ENCODE measurements at regions not wholly inside any gene's neighbourhood (a gene's known extent, or its start where the extent isn't known, plus 50 kb on each side); places are given as distances from the start of the nearest gene placed in this dataset.

- no peak for DNase-seq (ENCODE audit: insufficient read length, low spot score, missing footprints)
- Histone ChIP-seq H3K79me2 (ENCODE audit: insufficient read depth, low read length) (no peaks in the 10 kb centered on the region), H3K4me1 (ENCODE audit: insufficient read depth, low read length) (no peaks in the 10 kb centered on the region), H3K4me2 (ENCODE audit: insufficient read depth, low read length) (peak overlapping the region; percentile 29), H3K9me3 (ENCODE audit: low read depth, low read length) (no peaks in the 10 kb centered on the region), H3K36me3 (ENCODE audit: insufficient read depth, low read length) (no peaks in the 10 kb centered on the region), H3K4me3 (ENCODE audit: insufficient read depth, low read length) (peak overlapping the region; percentile 22), H3K27ac (ENCODE audit: low read depth, low read length) (no peak overlapping the region), H2AFZ (ENCODE audit: low read length) (peak overlapping the region; percentile 80), H3K27me3 (ENCODE audit: insufficient read depth, low read length) (no peaks in the 10 kb centered on the region), H4K20me1 (ENCODE audit: insufficient read depth, low read length) (no peaks in the 10 kb centered on the region)
- TF ChIP-seq, protein P1, sequence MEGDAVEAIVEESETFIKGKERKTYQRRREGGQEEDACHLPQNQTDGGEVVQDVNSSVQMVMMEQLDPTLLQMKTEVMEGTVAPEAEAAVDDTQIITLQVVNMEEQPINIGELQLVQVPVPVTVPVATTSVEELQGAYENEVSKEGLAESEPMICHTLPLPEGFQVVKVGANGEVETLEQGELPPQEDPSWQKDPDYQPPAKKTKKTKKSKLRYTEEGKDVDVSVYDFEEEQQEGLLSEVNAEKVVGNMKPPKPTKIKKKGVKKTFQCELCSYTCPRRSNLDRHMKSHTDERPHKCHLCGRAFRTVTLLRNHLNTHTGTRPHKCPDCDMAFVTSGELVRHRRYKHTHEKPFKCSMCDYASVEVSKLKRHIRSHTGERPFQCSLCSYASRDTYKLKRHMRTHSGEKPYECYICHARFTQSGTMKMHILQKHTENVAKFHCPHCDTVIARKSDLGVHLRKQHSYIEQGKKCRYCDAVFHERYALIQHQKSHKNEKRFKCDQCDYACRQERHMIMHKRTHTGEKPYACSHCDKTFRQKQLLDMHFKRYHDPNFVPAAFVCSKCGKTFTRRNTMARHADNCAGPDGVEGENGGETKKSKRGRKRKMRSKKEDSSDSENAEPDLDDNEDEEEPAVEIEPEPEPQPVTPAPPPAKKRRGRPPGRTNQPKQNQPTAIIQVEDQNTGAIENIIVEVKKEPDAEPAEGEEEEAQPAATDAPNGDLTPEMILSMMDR (IDR thresholded peaks at IDR 0.05; ENCODE audit: extremely low read depth, low read depth, low read length), result no peak
Measured at GRCh38 chr10:44731283-44731682, 179.9 kb upstream of the TMEM72 start.

DNA sequence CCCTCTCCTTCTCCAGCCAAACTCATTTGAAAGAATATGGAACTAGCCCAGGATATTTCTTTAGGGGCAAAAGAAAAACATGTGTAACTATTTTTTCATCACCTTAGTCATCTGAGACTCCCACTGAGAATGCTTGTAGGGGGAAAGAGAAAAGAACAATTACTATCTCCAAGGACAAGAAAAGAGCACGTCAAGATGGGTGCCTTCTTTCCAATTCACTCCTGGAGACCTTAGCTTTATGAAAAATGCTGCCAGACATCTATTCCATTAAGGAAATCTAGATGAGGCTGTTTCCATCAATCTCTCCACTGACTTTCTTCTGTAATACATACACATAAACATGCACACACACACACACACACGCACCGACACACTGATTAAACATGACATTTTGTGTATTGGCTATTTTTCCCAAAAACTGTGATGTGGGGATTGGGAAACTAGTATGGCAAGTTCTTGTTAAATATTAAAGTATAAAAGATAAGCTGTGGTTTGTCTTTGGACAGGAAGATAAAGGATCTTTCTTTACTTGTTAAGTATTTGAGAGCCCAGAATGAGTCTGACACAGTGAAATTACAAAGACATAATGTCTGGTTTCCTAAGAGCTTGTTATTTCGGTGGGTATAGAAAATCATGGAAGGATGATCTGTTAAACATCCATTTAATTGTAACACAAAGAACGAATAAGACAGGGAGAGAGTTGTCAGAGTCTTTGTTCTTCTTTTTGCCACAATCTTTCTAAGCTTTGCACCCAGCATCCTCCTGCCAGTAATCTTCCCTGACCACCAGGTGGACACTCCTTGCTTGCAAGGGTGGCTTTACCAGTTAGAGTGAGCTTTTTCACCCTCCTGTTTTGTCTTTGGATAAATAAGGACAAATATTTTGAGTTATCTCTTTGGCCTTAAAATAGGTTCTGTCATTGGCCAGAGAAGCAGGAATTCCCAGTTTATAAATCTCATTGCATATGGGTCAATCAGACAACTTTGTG lies 177.3 kb upstream of the TMEM72 start:
- Histone ChIP-seq H2AFZ (ENCODE audit: low read length) (no peak overlapping the region), H3K4me1 (ENCODE audit: insufficient read depth, low read length) (no peaks in the 10 kb centered on the region), H4K20me1 (ENCODE audit: insufficient read depth, low read length) (no peaks in the 10 kb centered on the region), H3K4me2 (ENCODE audit: insufficient read depth, low read length) (no peak overlapping the region), H3K36me3 (ENCODE audit: insufficient read depth, low read length) (no peaks in the 10 kb centered on the region), H3K27ac (ENCODE audit: low read depth, low read length) (no peak overlapping the region), H3K9me3 (ENCODE audit: low read depth, low read length) (no peaks in the 10 kb centered on the region), H3K79me2 (ENCODE audit: insufficient read depth, low read length) (no peaks in the 10 kb centered on the region), H3K4me3 (ENCODE audit: insufficient read depth, low read length) (no peak overlapping the region), H3K27me3 (ENCODE audit: insufficient read depth, low read length) (no peaks in the 10 kb centered on the region)
- no peak for DNase-seq (ENCODE audit: insufficient read length, low spot score, missing footprints)
- TF ChIP-seq, protein P1 (IDR thresholded peaks at IDR 0.05; ENCODE audit: extremely low read depth, low read depth, low read length), result peak; percentile 26

DNA sequence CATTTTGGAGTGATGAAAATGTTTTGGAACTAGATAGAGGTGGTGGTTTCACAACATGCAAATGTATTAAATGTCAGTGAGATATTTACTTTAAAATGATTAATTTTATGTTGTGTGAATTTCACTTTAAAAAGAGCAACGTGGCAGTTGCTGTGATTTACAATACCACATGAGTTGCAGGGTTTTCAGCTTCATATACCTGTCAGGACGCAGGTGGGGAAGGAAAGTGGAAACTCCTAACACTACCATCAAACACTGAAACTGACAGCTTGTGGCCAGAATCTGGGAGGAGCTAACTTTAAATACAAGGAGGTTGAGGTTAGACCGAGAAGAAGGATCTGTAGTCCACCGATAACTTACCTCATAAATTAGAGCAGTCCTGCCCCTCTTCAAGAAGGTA lies 168.9 kb upstream of the TMEM72 start:
- TF ChIP-seq, protein P1 (IDR thresholded peaks at IDR 0.05; ENCODE audit: extremely low read depth, low read depth, low read length), result no peak
- Histone ChIP-seq H3K27ac (ENCODE audit: low read depth, low read length) (no peak overlapping the region), H3K4me1 (ENCODE audit: insufficient read depth, low read length) (no peaks in the 10 kb centered on the region), H3K4me2 (ENCODE audit: insufficient read depth, low read length) (no peak overlapping the region), H3K27me3 (ENCODE audit: insufficient read depth, low read length) (no peaks in the 10 kb centered on the region), H3K4me3 (ENCODE audit: insufficient read depth, low read length) (no peak overlapping the region), H4K20me1 (ENCODE audit: insufficient read depth, low read length) (no peaks in the 10 kb centered on the region), H3K9me3 (ENCODE audit: low read depth, low read length) (no peaks in the 10 kb centered on the region), H2AFZ (ENCODE audit: low read length) (peak overlapping the region; percentile 64), H3K79me2 (ENCODE audit: insufficient read depth, low read length) (no peaks in the 10 kb centered on the region), H3K36me3 (ENCODE audit: insufficient read depth, low read length) (no peaks in the 10 kb centered on the region)
- no peak for DNase-seq (ENCODE audit: insufficient read length, low spot score, missing footprints)

GRCh38 chr10:44743535-44743934 lies 167.6 kb upstream of the TMEM72 start:
- Histone ChIP-seq H3K4me3 (ENCODE audit: insufficient read depth, low read length) (no peak overlapping the region), H3K27me3 (ENCODE audit: insufficient read depth, low read length) (no peaks in the 10 kb centered on the region), H4K20me1 (ENCODE audit: insufficient read depth, low read length) (no peaks in the 10 kb centered on the region), H3K4me1 (ENCODE audit: insufficient read depth, low read length) (no peaks in the 10 kb centered on the region), H2AFZ (ENCODE audit: low read length) (no peak overlapping the region), H3K4me2 (ENCODE audit: insufficient read depth, low read length) (no peak overlapping the region), H3K36me3 (ENCODE audit: insufficient read depth, low read length) (no peaks in the 10 kb centered on the region), H3K27ac (ENCODE audit: low read depth, low read length) (no peak overlapping the region), H3K9me3 (ENCODE audit: low read depth, low read length) (no peaks in the 10 kb centered on the region), H3K79me2 (ENCODE audit: insufficient read depth, low read length) (no peaks in the 10 kb centered on the region)
- no peak for DNase-seq (ENCODE audit: insufficient read length, low spot score, missing footprints)
- TF ChIP-seq, protein P1 (IDR thresholded peaks at IDR 0.05; ENCODE audit: extremely low read depth, low read depth, low read length), result no peak
